H9 (cell line): ENCODE measurements at regions not wholly inside any gene's neighbourhood (a gene's known extent, or its start where the extent isn't known, plus 50 kb on each side); places are given as distances from the start of the nearest gene placed in this dataset.

ENCODE experiments used
- DNase-seq: peaks from one replicate; pipeline ENCODE4 v3.0.0-alpha.2; 2017
- H2AFZ ChIP-seq: one replicate; pipeline ENCODE4 v1.6.1; 2013; ENCODE audit warnings: mild to moderate bottlenecking, low read length, control low read depth, moderate library complexity
- H2AK5ac ChIP-seq: 2 replicates; pipeline ENCODE4 v1.6.1; 2013; ENCODE audit warnings: low read length, control low read depth, mixed read lengths; ENCODE audit not compliant: insufficient read length
- H2BK120ac ChIP-seq: one replicate; pipeline ENCODE4 v1.6.1; 2013; ENCODE audit warnings: low read depth, mild to moderate bottlenecking, low read length, control low read depth, inconsistent platforms; ENCODE audit not compliant: poor library complexity, severe bottlenecking
- H2BK12ac ChIP-seq: 2 replicates; pipeline ENCODE4 v1.6.1; 2013; ENCODE audit warnings: low read length, control low read depth, mixed read lengths, low read depth; ENCODE audit not compliant: insufficient read length
- H2BK15ac ChIP-seq: 2 replicates; pipeline ENCODE4 v1.6.1; 2013; ENCODE audit warnings: low read depth, low read length, control low read depth
- H2BK20ac ChIP-seq: one replicate; pipeline ENCODE4 v1.6.1; 2013; ENCODE audit warnings: low read depth, mild to moderate bottlenecking, low read length, control low read depth, inconsistent platforms; ENCODE audit not compliant: poor library complexity, severe bottlenecking
- H2BK5ac ChIP-seq: 2 replicates; pipeline ENCODE4 v1.6.1; 2013; ENCODE audit warnings: low read length, control low read depth, mixed read lengths; ENCODE audit not compliant: insufficient read length
- H3K14ac ChIP-seq: 2 replicates; pipeline ENCODE4 v1.6.1; 2013; ENCODE audit warnings: low read length, control low read depth; ENCODE audit not compliant: insufficient read depth
- H3K18ac ChIP-seq: 2 replicates; pipeline ENCODE4 v1.6.1; 2013; ENCODE audit warnings: low read depth, mild to moderate bottlenecking, mixed read lengths, low read length, control low read depth; ENCODE audit not compliant: insufficient read length
- H3K23ac ChIP-seq: 2 replicates; pipeline ENCODE4 v1.6.1; 2013; ENCODE audit warnings: low read length, control low read depth, mixed read lengths, low read depth; ENCODE audit not compliant: insufficient read length
- H3K23me2 ChIP-seq: 2 replicates; pipeline ENCODE4 v1.6.1; 2013; ENCODE audit warnings: low read depth, mild to moderate bottlenecking, mixed read lengths, low read length, control low read depth; ENCODE audit not compliant: insufficient read length, poor library complexity, severe bottlenecking
- H3K27ac ChIP-seq: 2 replicates; pipeline ENCODE4 v1.5.1; 2013; ENCODE audit warnings: low read length, control low read depth, mixed read lengths, low read depth; ENCODE audit not compliant: insufficient read length
- H3K27me3 ChIP-seq: 2 replicates; pipeline ENCODE4 v1.6.1; 2013; ENCODE audit warnings: low read length, control low read depth, inconsistent platforms; ENCODE audit not compliant: insufficient read depth
- H3K4ac ChIP-seq: 2 replicates; pipeline ENCODE4 v1.6.1; 2013; ENCODE audit warnings: low read depth, mild to moderate bottlenecking, control low read depth, inconsistent platforms, low read length, moderate library complexity
- H3K4me1 ChIP-seq: 2 replicates; pipeline ENCODE4 v1.6.1; 2013; ENCODE audit warnings: low read length, control low read depth, inconsistent platforms; ENCODE audit not compliant: insufficient read depth
- H3K4me2 ChIP-seq: 2 replicates; pipeline ENCODE4 v1.6.1; 2013; ENCODE audit warnings: low read length, control low read depth, mixed read lengths; ENCODE audit not compliant: insufficient read length, insufficient read depth
- H3K56ac ChIP-seq: 2 replicates; pipeline ENCODE4 v1.6.1; 2013; ENCODE audit warnings: low read depth, mild to moderate bottlenecking, mixed read lengths, low read length, control low read depth; ENCODE audit not compliant: insufficient read length
- H3K79me1 ChIP-seq: 2 replicates; pipeline ENCODE4 v1.6.1; 2013; ENCODE audit warnings: low read depth, mild to moderate bottlenecking, moderate library complexity, low read length, control low read depth, inconsistent platforms; ENCODE audit not compliant: insufficient read depth, poor library complexity, severe bottlenecking
- H3K79me2 ChIP-seq: 2 replicates; pipeline ENCODE4 v1.6.1; 2013; ENCODE audit warnings: low read length, control low read depth, inconsistent platforms; ENCODE audit not compliant: insufficient read depth
- H3K9ac ChIP-seq: 2 replicates; pipeline ENCODE4 v1.6.1; 2013; ENCODE audit warnings: low read length, control low read depth, mixed read lengths; ENCODE audit not compliant: insufficient read length; ENCODE audit errors: extremely low read depth
- H3K9me3 ChIP-seq: one replicate; pipeline ENCODE4 v1.6.1; 2013; ENCODE audit warnings: low read depth, low read length, inconsistent platforms; ENCODE audit not compliant: control insufficient read depth
- H3T11ph ChIP-seq: one replicate; pipeline ENCODE4 v1.6.1; 2013; ENCODE audit warnings: mild to moderate bottlenecking, low read length, control low read depth, inconsistent platforms
- H4K20me1 ChIP-seq: one replicate; pipeline ENCODE4 v1.6.1; 2013; ENCODE audit not compliant: control insufficient read depth, insufficient read length, insufficient read depth
- H4K5ac ChIP-seq: 2 replicates; pipeline ENCODE4 v1.6.1; 2013; ENCODE audit warnings: low read depth, mild to moderate bottlenecking, mixed read lengths, low read length, control low read depth; ENCODE audit not compliant: insufficient read length
- H4K8ac ChIP-seq: replicated peaks from 2 replicates; pipeline ENCODE4 v1.6.1; 2013; ENCODE audit warnings: low read length, control low read depth, mixed read lengths, low read depth; ENCODE audit not compliant: insufficient read length
- H4K91ac ChIP-seq: 2 replicates; pipeline ENCODE4 v1.6.1; 2013; ENCODE audit warnings: low read depth, mild to moderate bottlenecking, moderate library complexity, mixed read lengths, low read length, control low read depth; ENCODE audit not compliant: insufficient read length
- H3K27ac Mint-ChIP-seq, 3 experiments: 2 replicates in 2 of 3; 3 replicates in 1 of 3; pipeline ENCODE4 v1.8.0; 2020 to 2021; ENCODE audit warnings: mixed read lengths in 3 of 3, mild to moderate bottlenecking in 1 of 3, moderate library complexity in 1 of 3
- H3K27me3 Mint-ChIP-seq: 2 replicates; pipeline ENCODE4 v1.8.0; 2021; ENCODE audit warnings: low read depth, mild to moderate bottlenecking, moderate library complexity, mixed read lengths
- H3K36me3 Mint-ChIP-seq, 3 experiments: 2 replicates in 2 of 3; 3 replicates in 1 of 3; pipeline ENCODE4 v1.8.0; 2020 to 2021; ENCODE audit warnings: low read depth in 3 of 3, mixed read lengths in 3 of 3; ENCODE audit not compliant: insufficient read depth in 1 of 3
- H3K4me1 Mint-ChIP-seq, 2 experiments: 2 replicates each; pipeline ENCODE4 v1.8.0; 2020; ENCODE audit warnings: mixed read lengths in 2 of 2
- H3K4me3 Mint-ChIP-seq, 2 experiments: 2 replicates in 1 of 2; 3 replicates in 1 of 2; pipeline ENCODE4 v1.8.0; 2020 to 2021; ENCODE audit warnings: mild to moderate bottlenecking in 2 of 2, mixed read lengths in 2 of 2, moderate library complexity in 1 of 2
- H3K9me3 Mint-ChIP-seq, 2 experiments: 2 replicates in 1 of 2; 3 replicates in 1 of 2; pipeline ENCODE4 v1.8.0; 2020; ENCODE audit warnings: mild to moderate bottlenecking in 2 of 2, mixed read lengths in 2 of 2, moderate library complexity in 1 of 2
- WGBS: extraction: QIAGEN DNeasy Blood & Tissue Kit; methylation state at CpG from one replicate; pipeline ENCODE4 v1.1.7; 2013; ENCODE audit warnings: missing lambda C conversion rate, low lambda C conversion rate, mixed read lengths; ENCODE audit not compliant: insufficient read length; ENCODE audit errors: extremely low coverage; 5-methylcytosine and 5-hydroxymethylcytosine counted together
- TF ChIP-seq, protein P1 (sequence below): fragments of 200-600 bp; sonication (generic); conservative IDR thresholded peaks from 3 replicates; pipeline ENCODE4 v1.8.0; 2021; ENCODE audit warnings: antibody characterized with exemption, mild to moderate bottlenecking

DNA sequence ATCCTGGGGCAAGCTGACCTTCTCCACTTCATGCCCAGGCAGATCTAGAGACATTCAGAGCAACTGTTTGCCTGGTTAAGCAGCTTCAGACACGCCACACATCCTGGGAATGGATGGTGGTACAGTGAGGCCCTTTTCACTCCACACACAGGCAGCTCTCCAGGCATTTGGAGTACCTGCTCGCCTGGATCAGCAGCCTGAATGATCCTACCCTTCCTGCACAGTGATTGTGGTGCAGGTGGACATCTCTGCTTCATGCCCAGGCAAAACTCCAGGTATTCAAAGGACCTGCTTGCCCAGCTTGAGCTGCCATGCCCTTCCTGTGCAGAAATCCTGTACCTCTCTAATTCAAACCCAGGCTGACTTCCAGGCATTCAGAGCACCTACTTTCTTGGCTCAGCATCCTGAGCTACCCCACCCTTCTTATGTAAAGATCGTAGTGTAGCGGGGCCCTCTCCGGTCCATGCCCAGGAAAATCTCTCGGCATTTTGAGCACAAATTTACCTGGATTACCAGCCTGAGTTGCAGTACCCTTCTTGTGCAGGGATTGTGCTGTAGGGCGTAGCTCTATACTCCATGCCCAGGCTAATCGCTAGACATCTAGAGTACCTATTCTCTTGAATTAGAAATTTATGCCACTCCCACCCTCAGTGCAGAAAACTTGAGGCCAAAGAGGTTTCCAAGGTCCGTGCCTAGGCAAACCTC, 972.8 kb downstream of the ANKRD7 start:
- H2BK120ac ChIP-seq = no peak overlapping the region
- H2BK20ac ChIP-seq = no peak overlapping the region
- no peaks in the 10 kb centered on the region for H3K27me3 ChIP-seq
- H3K18ac ChIP-seq = no peak overlapping the region
- H3K4me2 ChIP-seq = no peak overlapping the region
- H3T11ph ChIP-seq = no peak overlapping the region
- H2BK15ac ChIP-seq = no peak overlapping the region
- no peak overlapping the region for H2BK5ac ChIP-seq
- no peak overlapping the region for H3K56ac ChIP-seq
- Mint-ChIP-seq H3K36me3 (no peaks in the 10 kb centered on the region), H3K4me3 (no peak overlapping the region), H3K4me1 (peaks cover 5 to 13% of the 10 kb centered on the region in 2 experiments), H3K27me3 (no peaks in the 10 kb centered on the region), H3K9me3 (no peaks in the 10 kb centered on the region), H3K27ac (no peak overlapping the region)
- no peak overlapping the region for H4K91ac ChIP-seq
- no CpG with 5 or more reads among the region's 9 CpGs for WGBS
- no peak overlapping the region for H2AFZ ChIP-seq
- no peak overlapping the region for H2AK5ac ChIP-seq
- H4K8ac ChIP-seq = no peak overlapping the region
- no peak overlapping the region for H3K23ac ChIP-seq
- no peaks in the 10 kb centered on the region for H4K20me1 ChIP-seq
- H3K79me1 ChIP-seq = no peaks in the 10 kb centered on the region
- H3K4ac ChIP-seq = no peak overlapping the region
- TF ChIP-seq, protein P1, sequence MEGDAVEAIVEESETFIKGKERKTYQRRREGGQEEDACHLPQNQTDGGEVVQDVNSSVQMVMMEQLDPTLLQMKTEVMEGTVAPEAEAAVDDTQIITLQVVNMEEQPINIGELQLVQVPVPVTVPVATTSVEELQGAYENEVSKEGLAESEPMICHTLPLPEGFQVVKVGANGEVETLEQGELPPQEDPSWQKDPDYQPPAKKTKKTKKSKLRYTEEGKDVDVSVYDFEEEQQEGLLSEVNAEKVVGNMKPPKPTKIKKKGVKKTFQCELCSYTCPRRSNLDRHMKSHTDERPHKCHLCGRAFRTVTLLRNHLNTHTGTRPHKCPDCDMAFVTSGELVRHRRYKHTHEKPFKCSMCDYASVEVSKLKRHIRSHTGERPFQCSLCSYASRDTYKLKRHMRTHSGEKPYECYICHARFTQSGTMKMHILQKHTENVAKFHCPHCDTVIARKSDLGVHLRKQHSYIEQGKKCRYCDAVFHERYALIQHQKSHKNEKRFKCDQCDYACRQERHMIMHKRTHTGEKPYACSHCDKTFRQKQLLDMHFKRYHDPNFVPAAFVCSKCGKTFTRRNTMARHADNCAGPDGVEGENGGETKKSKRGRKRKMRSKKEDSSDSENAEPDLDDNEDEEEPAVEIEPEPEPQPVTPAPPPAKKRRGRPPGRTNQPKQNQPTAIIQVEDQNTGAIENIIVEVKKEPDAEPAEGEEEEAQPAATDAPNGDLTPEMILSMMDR = no peak
- no peaks in the 10 kb centered on the region for H3K9me3 ChIP-seq
- no peaks in the 10 kb centered on the region for H3K79me2 ChIP-seq
- no peak overlapping the region for H4K5ac ChIP-seq
- DNase-seq = no peak
- no peak overlapping the region for H3K14ac ChIP-seq
- no peaks in the 10 kb centered on the region for H3K4me1 ChIP-seq
- H3K9ac ChIP-seq = no peak overlapping the region
- H3K27ac ChIP-seq = no peak overlapping the region
- H2BK12ac ChIP-seq = no peak overlapping the region
- H3K23me2 ChIP-seq = no peaks in the 10 kb centered on the region
